Heart right ventricle (tissue), 16 donors: ENCODE measurements at regions not wholly inside any gene's neighbourhood (a gene's known extent, or its start where the extent isn't known, plus 50 kb on each side); places are given as distances from the start of the nearest gene placed in this dataset.

ENCODE experiments used
- ATAC-seq, 8 donors: fragments of 200-7000 bp; cut with Tn5 transposase; one replicate each; pipeline ENCODE4 v1.9.1; 2020; ENCODE audit warnings: mild to moderate bottlenecking in 8 of 8, moderate library complexity in 8 of 8, moderate number of reproducible peaks in 1 of 8
- DNase-seq, 2 donors: peaks; one replicate each; pipeline ENCODE4 v3.0.0-alpha.2; 2020
- H3K27ac ChIP-seq, 10 donors: fragments of 200-600 bp; sonication (generic) in 2 of 10; one replicate each; pipeline versions ENCODE4 v1.5.0 to v1.8.0; 2020 to 2022; ENCODE audit warnings: mild to moderate bottlenecking in 3 of 10
- H3K27me3 ChIP-seq, 7 donors: fragments of 200-600 bp; one replicate each; pipeline ENCODE4 v1.8.0; 2021 to 2022; ENCODE audit warnings: mild to moderate bottlenecking in 2 of 7
- H3K36me3 ChIP-seq, 9 donors: fragments of 200-600 bp; sonication (generic) in 1 of 9; one replicate each; pipeline versions ENCODE4 v1.5.0 to v1.8.0; 2020 to 2022; ENCODE audit warnings: mild to moderate bottlenecking in 2 of 9
- H3K4me1 ChIP-seq, 9 donors: fragments of 200-600 bp; sonication (generic) in 1 of 9; one replicate each; pipeline versions ENCODE4 v1.5.0 to v1.8.0; 2020 to 2022; ENCODE audit warnings: mild to moderate bottlenecking in 4 of 9
- H3K4me3 ChIP-seq, 10 donors: fragments of 200-600 bp; sonication (generic) in 2 of 10; one replicate each; pipeline versions ENCODE4 v1.5.0 to v1.8.0; 2020 to 2022; ENCODE audit warnings: mild to moderate bottlenecking in 7 of 10, moderate library complexity in 2 of 10
- H3K9me3 ChIP-seq, 11 donors: fragments of 200-600 bp in 10 of 11; sonication (generic) in 2 of 11; one replicate each; pipeline versions ENCODE4 v1.5.0 to v1.8.0; 2013 to 2022; ENCODE audit warnings: mild to moderate bottlenecking in 2 of 11, control low read depth in 1 of 11, moderate library complexity in 1 of 11
- CTCF ChIP-seq, 9 donors: fragments of 200-600 bp; sonication (generic) in 2 of 9; IDR thresholded peaks; one replicate each; pipeline versions ENCODE4 v1.5.0 to v1.8.0; 2021 to 2022; ENCODE audit warnings: antibody characterized with exemption in 9 of 9, mild to moderate bottlenecking in 5 of 9, moderate library complexity in 1 of 9
- WGBS, 2 donors: extraction: QIAGEN DNeasy Blood & Tissue Kit; methylation state at CpG; one replicate each; pipeline ENCODE4 v1.1.7; 2013; ENCODE audit warnings: inconsistent platforms in 1 of 2; 5-methylcytosine and 5-hydroxymethylcytosine counted together
- intact Hi-C, 10 donors: fragments of 100-400 bp; cut with DNase I; formaldehyde crosslinking; loops; one replicate each; pipeline versions ENCODE4 v1.11.1 to v1.14.2; 2022
- donor health status: Arrhythmogenic right ventricular cardiomyopathy.
- donor health status: ischemic (EF 13 %, LVEDD 7.1; RV severe dilation, severe dysfunction).
- donor health status: healthy with polysubstance abuse.
- donor health status: DM: no; HTN: yes; CAD: no.
- donor health status: DM: no; HTN: no; CAD: no.
- donor health status: ischemic (EF 25% LVEDD 6.9; RV normal size, moderate dysfunction).
- donor health status: ischemic (EF 25% LVEDD 5.7; RV mildly dilated, moderate dysfunction).
- donor health status: healthy.
- donor health status: DM: yes; HTN: yes; CAD: no.
- donor health status: Ischemic cardiomyopathy.
- donor health status: ischemic (EF 35%, LVEDD 5.7; RV mildly dilated, moderate dysfunction).
- donor health status: nonischemic (EF 11% LVEDD 7.7; RV severe dilation, severe dysfunction).
- donor health status: DM: yes; HTN: yes; CAD: no.
- donor health status: PGD.
- donor health status: ischemic (EF 29% LVEDD 5.4; RV normal size, mild dysfunction).
- donor health status: nonischemic (EF 23%, LVEDD 6.1; RV moderate dilation, normal function).

DNA sequence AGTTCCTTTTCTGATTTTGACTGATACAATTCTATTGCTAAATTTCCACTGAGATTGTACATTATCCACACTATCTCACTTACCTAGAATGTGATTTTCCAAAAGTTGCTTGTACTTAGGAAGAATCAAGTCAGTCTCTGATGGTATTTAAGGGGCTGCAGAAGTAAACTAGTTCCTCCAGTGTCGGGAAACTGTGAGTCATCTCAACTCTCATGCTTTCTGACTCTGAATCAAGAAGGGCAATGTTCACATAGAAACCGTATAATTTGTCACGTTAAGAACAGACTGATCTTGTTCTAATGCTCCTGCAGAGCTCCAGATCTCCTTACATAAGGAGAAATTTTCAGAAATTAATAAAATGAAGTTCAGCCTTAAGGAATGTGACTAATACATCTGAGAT is 369.3 kb downstream of the KLF5 start:
- no peaks in the 10 kb centered on the region for H3K27me3 ChIP-seq
- H3K36me3 ChIP-seq, result no peaks in the 10 kb centered on the region
- no peak overlapping the region for H3K4me3 ChIP-seq
- ATAC-seq (no peak), DNase-seq (no peak)
- H3K4me1 ChIP-seq, result no peaks in the 10 kb centered on the region
- intact Hi-C loops, result no loop called here
- H3K9me3 ChIP-seq, result no peaks in the 10 kb centered on the region
- no peak overlapping the region for H3K27ac ChIP-seq
- 58 to 61% methylated on average over 3 of the region's 3 CpGs for WGBS, 2 donors
- TF ChIP-seq CTCF (IDR thresholded peaks at IDR 0.05), result no peak

GRCh38 chr13:73422973-73423372 is 364.2 kb downstream of the KLF5 start:
- no peaks in the 10 kb centered on the region for H3K4me1 ChIP-seq
- H3K4me3 ChIP-seq, result no peak overlapping the region
- DNase-seq (no peak), ATAC-seq (no peak)
- intact Hi-C loops, result no loop called here
- no peaks in the 10 kb centered on the region for H3K9me3 ChIP-seq
- H3K27ac ChIP-seq, result no peak overlapping the region
- H3K27me3 ChIP-seq, result no peaks in the 10 kb centered on the region
- 80 to 81% methylated on average over 2 of the region's 2 CpGs for WGBS, 2 donors
- H3K36me3 ChIP-seq, result no peaks in the 10 kb centered on the region
- TF ChIP-seq CTCF (IDR thresholded peaks at IDR 0.05), result no peak

GRCh38 chr13:73421310-73421912 is 362.6 kb downstream of the KLF5 start:
- DNase-seq (no peak), ATAC-seq (no peak)
- no peaks in the 10 kb centered on the region for H3K36me3 ChIP-seq
- WGBS, 2 donors, result 85 to 93% methylated on average over 7 of the region's 7 CpGs
- no peaks in the 10 kb centered on the region for H3K9me3 ChIP-seq
- no peaks in the 10 kb centered on the region for H3K27me3 ChIP-seq
- no peak overlapping the region for H3K27ac ChIP-seq
- TF ChIP-seq CTCF (IDR thresholded peaks at IDR 0.05), result no peak
- intact Hi-C loops, result no loop called here
- H3K4me3 ChIP-seq, result no peak overlapping the region
- no peaks in the 10 kb centered on the region for H3K4me1 ChIP-seq

- no peak for TF ChIP-seq CTCF (IDR thresholded peaks at IDR 0.05)
- intact Hi-C loops, result no loop called here
- Histone ChIP-seq H3K4me3 (no peak overlapping the region), H3K36me3 (no peaks in the 10 kb centered on the region), H3K27me3 (no peaks in the 10 kb centered on the region), H3K4me1 (no peaks in the 10 kb centered on the region), H3K9me3 (no peaks in the 10 kb centered on the region), H3K27ac (no peak overlapping the region)
- 89 to 90% methylated on average over 1 of the region's 1 CpG for WGBS, 2 donors
- DNase-seq (no peak), ATAC-seq (no peak)
Observed at GRCh38 chr13:73419186-73419585, 360.4 kb downstream of the KLF5 start.
